RWPE2 (cell line): ENCODE measurements at regions not wholly inside any gene's neighbourhood (a gene's known extent, or its start where the extent isn't known, plus 50 kb on each side); places are given as distances from the start of the nearest gene placed in this dataset.

Experiments used
- ATAC-seq: fragments of 200-7000 bp; cut with Tn5 transposase; 3 replicates; pipeline ENCODE4 v1.9.1; 2021; ENCODE audit warnings: low read depth
- DNase-seq: peaks from one replicate; pipeline ENCODE4 v3.0.0-alpha.2; 2020; ENCODE audit warnings: low spot score
- H3K27ac ChIP-seq: fragments of 450-650 bp; 2 replicates; pipeline ENCODE4 v1.5.1; 2017; ENCODE audit warnings: mild to moderate bottlenecking; ENCODE audit not compliant: poor library complexity, severe bottlenecking
- H3K27me3 ChIP-seq: fragments of 250-450 bp; sonication (Bioruptor Pico); 2 replicates; pipeline ENCODE4 v1.5.1; 2021; ENCODE audit warnings: mild to moderate bottlenecking, moderate library complexity; ENCODE audit not compliant: insufficient read depth, poor library complexity, severe bottlenecking
- H3K36me3 ChIP-seq: fragments of 250-450 bp; sonication (Bioruptor Pico); 2 replicates; pipeline ENCODE4 v1.5.1; 2020; ENCODE audit warnings: low read depth, mild to moderate bottlenecking, moderate library complexity
- H3K4me1 ChIP-seq: fragments of 250-450 bp; sonication (Bioruptor Pico); 2 replicates; pipeline ENCODE4 v1.5.1; 2021; ENCODE audit warnings: mild to moderate bottlenecking, moderate library complexity; ENCODE audit not compliant: insufficient read depth, poor library complexity, severe bottlenecking
- H3K4me3 ChIP-seq: fragments of 250-450 bp; sonication (Bioruptor Pico); 2 replicates; pipeline ENCODE4 v1.5.1; 2021; ENCODE audit warnings: mild to moderate bottlenecking, moderate library complexity; ENCODE audit not compliant: severe bottlenecking
- H3K9me3 ChIP-seq: fragments of 250-450 bp; sonication (Bioruptor Pico); 2 replicates; pipeline ENCODE4 v1.5.1; 2021; ENCODE audit warnings: mild to moderate bottlenecking, moderate library complexity; ENCODE audit not compliant: severe bottlenecking
- TF ChIP-seq, protein P1 (sequence below): fragments of 450-650 bp; IDR thresholded peaks from one replicate; pipeline ENCODE4 v1.5.1; 2017; ENCODE audit warnings: mild to moderate bottlenecking, moderate library complexity; ENCODE audit not compliant: poor library complexity, severe bottlenecking

DNA sequence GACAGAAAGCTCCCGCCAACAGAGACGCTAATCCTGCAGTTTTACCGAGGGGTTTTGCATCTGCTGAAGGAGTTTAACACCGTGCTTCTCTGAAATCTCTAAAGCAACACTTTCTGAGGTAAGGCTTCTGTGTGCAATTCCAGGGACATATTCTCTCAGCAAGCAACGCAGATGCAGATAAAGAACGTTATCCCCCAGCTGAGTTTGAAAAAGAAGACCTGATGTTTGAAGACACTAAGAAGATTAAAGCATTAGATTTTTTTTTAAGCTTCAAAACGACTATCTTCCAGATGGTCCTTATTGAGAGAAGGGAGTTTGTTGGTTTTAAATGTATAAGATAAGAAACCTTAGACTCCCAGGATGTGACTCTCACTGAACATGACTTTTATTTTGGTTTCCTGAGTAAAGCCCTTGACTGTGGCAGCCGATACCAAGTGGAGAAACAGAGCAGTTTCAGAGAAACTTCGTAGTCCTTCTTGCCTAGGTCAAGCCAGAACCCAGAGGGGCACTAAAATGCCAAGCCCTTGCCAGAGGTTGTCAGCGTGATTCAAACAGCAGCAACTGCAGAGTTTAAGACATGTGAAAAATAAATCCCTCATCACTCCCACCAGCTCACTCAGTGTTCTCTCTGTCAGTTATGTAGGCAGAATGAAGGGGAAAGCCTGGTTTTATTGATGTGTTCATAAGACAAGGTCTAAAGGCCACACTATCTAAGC is 353.3 kb upstream of the CNR1 start:
- DNase-seq, result no peak

DNA sequence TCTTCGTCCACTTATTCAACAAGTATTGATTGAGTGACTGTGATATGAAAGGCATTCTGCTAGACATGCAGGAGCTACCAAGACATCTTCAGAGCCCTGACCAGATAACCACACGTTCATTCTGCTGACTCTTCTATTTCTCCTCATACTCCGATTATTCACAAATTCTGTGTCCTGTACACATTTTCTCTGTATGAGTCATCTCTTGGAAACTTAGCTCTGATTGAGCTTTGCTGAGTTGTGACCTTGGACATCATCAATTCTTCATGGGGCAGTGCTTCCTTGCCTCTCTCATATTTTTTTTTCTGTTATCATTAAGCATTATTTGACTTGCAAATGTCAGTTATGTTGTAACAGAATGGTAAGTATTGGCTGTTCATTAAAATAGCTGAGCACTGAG is 351.6 kb upstream of the CNR1 start:
- Histone ChIP-seq H3K9me3 (no peaks in the 10 kb centered on the region), H3K4me3 (no peak overlapping the region), H3K27me3 (peaks cover 15% of the 10 kb centered on the region), H3K36me3 (no peaks in the 10 kb centered on the region), H3K4me1 (no peaks in the 10 kb centered on the region), H3K27ac (no peak overlapping the region)
- DNase-seq (no peak), ATAC-seq (no peak)
- TF ChIP-seq, protein P1, sequence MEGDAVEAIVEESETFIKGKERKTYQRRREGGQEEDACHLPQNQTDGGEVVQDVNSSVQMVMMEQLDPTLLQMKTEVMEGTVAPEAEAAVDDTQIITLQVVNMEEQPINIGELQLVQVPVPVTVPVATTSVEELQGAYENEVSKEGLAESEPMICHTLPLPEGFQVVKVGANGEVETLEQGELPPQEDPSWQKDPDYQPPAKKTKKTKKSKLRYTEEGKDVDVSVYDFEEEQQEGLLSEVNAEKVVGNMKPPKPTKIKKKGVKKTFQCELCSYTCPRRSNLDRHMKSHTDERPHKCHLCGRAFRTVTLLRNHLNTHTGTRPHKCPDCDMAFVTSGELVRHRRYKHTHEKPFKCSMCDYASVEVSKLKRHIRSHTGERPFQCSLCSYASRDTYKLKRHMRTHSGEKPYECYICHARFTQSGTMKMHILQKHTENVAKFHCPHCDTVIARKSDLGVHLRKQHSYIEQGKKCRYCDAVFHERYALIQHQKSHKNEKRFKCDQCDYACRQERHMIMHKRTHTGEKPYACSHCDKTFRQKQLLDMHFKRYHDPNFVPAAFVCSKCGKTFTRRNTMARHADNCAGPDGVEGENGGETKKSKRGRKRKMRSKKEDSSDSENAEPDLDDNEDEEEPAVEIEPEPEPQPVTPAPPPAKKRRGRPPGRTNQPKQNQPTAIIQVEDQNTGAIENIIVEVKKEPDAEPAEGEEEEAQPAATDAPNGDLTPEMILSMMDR, result no peak

More for the DNA sequence above, 353.3 kb upstream of the CNR1 start:
- TF ChIP-seq, protein P1, result no peak
- no peak overlapping the region for H3K27ac ChIP-seq
- no peak overlapping the region for H3K4me3 ChIP-seq
- H3K9me3 ChIP-seq, result no peaks in the 10 kb centered on the region
- no peak for ATAC-seq
- H3K36me3 ChIP-seq, result no peaks in the 10 kb centered on the region
- no peaks in the 10 kb centered on the region for H3K4me1 ChIP-seq
- peaks cover 15% of the 10 kb centered on the region for H3K27me3 ChIP-seq

DNA sequence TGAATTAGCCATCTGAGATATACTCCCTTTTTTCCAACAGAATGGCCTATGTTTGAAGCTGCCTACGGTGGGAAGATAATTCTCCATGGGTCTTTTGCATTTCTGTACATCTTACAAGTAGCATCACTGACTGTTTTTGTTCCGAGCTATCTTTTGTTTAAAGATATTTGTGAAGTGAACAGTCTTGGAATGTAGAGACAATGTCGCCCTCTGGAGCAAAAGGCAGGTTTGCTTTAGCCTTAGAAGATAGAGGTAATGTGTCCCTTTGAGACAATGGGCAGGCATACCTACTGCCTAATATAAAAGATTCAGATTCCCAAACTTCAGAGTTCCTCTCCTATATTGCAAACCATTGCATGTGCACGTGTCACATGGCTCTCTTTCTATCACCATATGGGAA is 347.8 kb upstream of the CNR1 start:
- no peaks in the 10 kb centered on the region for H3K4me1 ChIP-seq
- H3K27me3 ChIP-seq, result peaks cover 10% of the 10 kb centered on the region
- no peak overlapping the region for H3K27ac ChIP-seq
- no peak overlapping the region for H3K4me3 ChIP-seq
- no peaks in the 10 kb centered on the region for H3K36me3 ChIP-seq
- H3K9me3 ChIP-seq, result no peaks in the 10 kb centered on the region
- ATAC-seq (no peak), DNase-seq (no peak)
- TF ChIP-seq, protein P1, result no peak

DNA sequence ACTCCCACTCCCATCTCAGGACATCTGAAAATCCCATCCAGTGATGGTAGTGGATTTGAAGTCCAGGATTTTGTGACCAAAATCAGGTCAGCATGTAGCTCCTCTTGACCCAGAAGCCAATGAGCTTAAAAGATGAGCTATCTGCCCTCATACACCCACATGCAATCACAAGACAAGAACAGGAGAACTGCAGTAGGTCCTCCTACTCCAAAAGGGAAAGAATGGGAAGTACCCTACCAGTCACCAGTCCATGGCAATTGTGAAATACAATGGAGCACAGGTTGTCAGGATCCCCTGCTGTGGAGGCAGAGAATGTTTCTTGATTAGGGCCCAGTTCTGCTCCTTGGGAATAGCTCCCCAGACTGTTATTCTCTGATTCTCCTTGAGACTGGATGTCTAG is 347.3 kb upstream of the CNR1 start:
- DNase-seq (no peak), ATAC-seq (no peak)
- Histone ChIP-seq H3K27ac (no peak overlapping the region), H3K4me1 (no peaks in the 10 kb centered on the region), H3K9me3 (no peaks in the 10 kb centered on the region), H3K4me3 (no peak overlapping the region), H3K27me3 (peaks cover 6% of the 10 kb centered on the region), H3K36me3 (no peaks in the 10 kb centered on the region)
- TF ChIP-seq, protein P1, result no peak

DNA sequence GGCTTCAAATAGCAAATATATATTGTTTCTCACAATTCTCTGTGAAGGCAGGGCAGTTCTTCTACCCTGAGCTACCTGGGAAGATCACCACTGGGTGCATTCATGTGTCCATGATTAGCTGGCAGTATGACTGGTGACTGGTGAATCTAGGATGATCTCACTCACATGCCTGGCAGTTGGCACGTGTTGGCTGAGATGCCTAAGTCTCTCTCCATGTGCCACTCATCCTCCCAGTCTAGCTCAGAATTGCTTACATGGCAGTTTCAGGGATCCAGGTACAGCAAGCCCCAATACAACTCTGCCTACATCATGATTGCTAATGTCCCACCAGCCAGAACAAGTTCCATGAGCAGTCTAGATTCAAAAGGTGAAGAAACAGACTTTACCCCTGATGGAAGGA is 346.8 kb upstream of the CNR1 start:
- DNase-seq (no peak), ATAC-seq (0 out of 3 replicates have a peak, but pooled peaks have one; percentile 21)
- H3K36me3 ChIP-seq, result no peaks in the 10 kb centered on the region
- no peaks in the 10 kb centered on the region for H3K4me1 ChIP-seq
- H3K4me3 ChIP-seq, result no peak overlapping the region
- H3K9me3 ChIP-seq, result no peaks in the 10 kb centered on the region
- peaks cover 2% of the 10 kb centered on the region for H3K27me3 ChIP-seq
- TF ChIP-seq, protein P1, result no peak
- no peak overlapping the region for H3K27ac ChIP-seq
